H1 (cell line): ENCODE measurements at regions not wholly inside any gene's neighbourhood (a gene's known extent, or its start where the extent isn't known, plus 50 kb on each side); places are given as distances from the start of the nearest gene placed in this dataset.
A peak's percentile ranks its signal among the peaks of the same experiment; 100 is the strongest.

ENCODE experiments used
- CHD7 ChIP-seq: fragments of 300-600 bp; sonication (generic); IDR thresholded peaks from 2 replicates; pipeline ENCODE4 v1.7.1; 2012; ENCODE audit warnings: low read length, moderate library complexity, mild to moderate bottlenecking, inconsistent platforms; ENCODE audit not compliant: insufficient replicate concordance

GRCh38 chr2:182625814-182626213 lies 90.2 kb upstream of the DNAJC10 start (continued):
- peak; percentile 29 for TF ChIP-seq CHD7
- TF ChIP-seq, all 59 proteins: peak for 2
